Caco-2 (cell line): ENCODE measurements at regions not wholly inside any gene's neighbourhood (a gene's known extent, or its start where the extent isn't known, plus 50 kb on each side); places are given as distances from the start of the nearest gene placed in this dataset.

Experiments
- BruUV-seq: library from RNA; stranded (reverse); fragments of 400-500 nt; replicated peaks from 2 replicates; lab custom pipeline; 2021; lab: Mats Ljungman, UMichigan
- CTCF ChIA-PET: fragments of 300-600 bp; sonication (Branson Sonifier 250); formaldehyde crosslinking; loops from one replicate; lab custom pipeline; 2022; ENCODE audit warnings: antibody characterized with exemption; lab: Charles Lee
- POLR2A ChIA-PET: fragments of 300-600 bp; sonication (Branson Sonifier 250); formaldehyde crosslinking; loops from one replicate; lab custom pipeline; 2022; ENCODE audit warnings: antibody characterized with exemption; lab: Charles Lee
- DNase-seq, 2 experiments: peaks; one replicate each; pipeline versions ENCODE4 v3.0.0 to v3.0.0-alpha.2; 2020 to 2022
- H3K27me3 ChIP-seq: replicated peaks from 2 replicates; pipeline ENCODE4 v1.6.0; 2011; ENCODE audit warnings: low read length; ENCODE audit not compliant: control insufficient read depth, insufficient read depth
- H3K36me3 ChIP-seq: 2 replicates; pipeline ENCODE4 v1.5.1; 2011; ENCODE audit warnings: low read length; ENCODE audit not compliant: control insufficient read depth, insufficient read depth
- H3K4me1 ChIP-seq: fragments of 250-450 bp; sonication (Bioruptor Pico); 2 replicates; pipeline ENCODE4 v1.5.1; 2020; ENCODE audit warnings: mild to moderate bottlenecking
- H3K4me3 ChIP-seq: 2 replicates; pipeline ENCODE4 v1.5.1; 2011; ENCODE audit warnings: low read depth, mild to moderate bottlenecking, control low read depth, low read length
- H3K9me3 ChIP-seq: fragments of 250-450 bp; sonication (Bioruptor Pico); 2 replicates; pipeline ENCODE4 v1.5.1; 2020; ENCODE audit warnings: mild to moderate bottlenecking, moderate library complexity
- H3K27ac Mint-ChIP-seq: one replicate; pipeline ENCODE4 v1.8.0; 2022; ENCODE audit warnings: mixed read lengths; ENCODE audit not compliant: unreplicated experiment
- H3K27me3 Mint-ChIP-seq: one replicate; pipeline ENCODE4 v1.8.0; 2022; ENCODE audit warnings: mixed read lengths; ENCODE audit not compliant: insufficient read depth, unreplicated experiment
- H3K36me3 Mint-ChIP-seq: one replicate; pipeline ENCODE4 v1.8.0; 2022; ENCODE audit warnings: mild to moderate bottlenecking, mixed read lengths; ENCODE audit not compliant: insufficient read depth, unreplicated experiment
- H3K4me1 Mint-ChIP-seq: one replicate; pipeline ENCODE4 v1.8.0; 2022; ENCODE audit warnings: low read depth, mixed read lengths; ENCODE audit not compliant: unreplicated experiment
- H3K4me3 Mint-ChIP-seq: one replicate; pipeline ENCODE4 v1.8.0; 2022; ENCODE audit warnings: mild to moderate bottlenecking, moderate library complexity, mixed read lengths; ENCODE audit not compliant: unreplicated experiment
- H3K9me3 Mint-ChIP-seq: one replicate; pipeline ENCODE4 v1.8.0; 2022; ENCODE audit warnings: mixed read lengths; ENCODE audit not compliant: unreplicated experiment
- intact Hi-C: fragments of 100-400 bp; cut with micrococcal nuclease; formaldehyde crosslinking; loops from one replicate; pipeline ENCODE4 v1.10.0; 2022; ENCODE audit not compliant: unreplicated experiment
- TF ChIP-seq, protein P1 (sequence below), 2 experiments: fragments of 200-600 bp in 1 of 2; IDR thresholded peaks; 1 replicate in 1 of 2; 2 replicates in 1 of 2; pipeline versions ENCODE4 v1.5.1 to v1.8.0; 2011 to 2022; ENCODE audit warnings: antibody characterized with exemption in 1 of 2, control low read depth in 1 of 2, inconsistent platforms in 1 of 2, low read depth in 1 of 2, low read length in 1 of 2, mild to moderate bottlenecking in 1 of 2, moderate library complexity in 1 of 2; ENCODE audit not compliant: insufficient read depth in 1 of 2, severe bottlenecking in 1 of 2, unreplicated experiment in 1 of 2

- no peaks in the 10 kb centered on the region for H3K27me3 ChIP-seq
- Mint-ChIP-seq H3K4me1 (no peaks in the 10 kb centered on the region), H3K4me3 (no peak overlapping the region), H3K9me3 (peaks cover 8% of the 10 kb centered on the region), H3K27me3 (peaks cover 14% of the 10 kb centered on the region), H3K36me3 (no peaks in the 10 kb centered on the region), H3K27ac (no peak overlapping the region)
- ChIA-PET CTCF (no interaction called here), POLR2A (no interaction called here)
- TF ChIP-seq, protein P1, sequence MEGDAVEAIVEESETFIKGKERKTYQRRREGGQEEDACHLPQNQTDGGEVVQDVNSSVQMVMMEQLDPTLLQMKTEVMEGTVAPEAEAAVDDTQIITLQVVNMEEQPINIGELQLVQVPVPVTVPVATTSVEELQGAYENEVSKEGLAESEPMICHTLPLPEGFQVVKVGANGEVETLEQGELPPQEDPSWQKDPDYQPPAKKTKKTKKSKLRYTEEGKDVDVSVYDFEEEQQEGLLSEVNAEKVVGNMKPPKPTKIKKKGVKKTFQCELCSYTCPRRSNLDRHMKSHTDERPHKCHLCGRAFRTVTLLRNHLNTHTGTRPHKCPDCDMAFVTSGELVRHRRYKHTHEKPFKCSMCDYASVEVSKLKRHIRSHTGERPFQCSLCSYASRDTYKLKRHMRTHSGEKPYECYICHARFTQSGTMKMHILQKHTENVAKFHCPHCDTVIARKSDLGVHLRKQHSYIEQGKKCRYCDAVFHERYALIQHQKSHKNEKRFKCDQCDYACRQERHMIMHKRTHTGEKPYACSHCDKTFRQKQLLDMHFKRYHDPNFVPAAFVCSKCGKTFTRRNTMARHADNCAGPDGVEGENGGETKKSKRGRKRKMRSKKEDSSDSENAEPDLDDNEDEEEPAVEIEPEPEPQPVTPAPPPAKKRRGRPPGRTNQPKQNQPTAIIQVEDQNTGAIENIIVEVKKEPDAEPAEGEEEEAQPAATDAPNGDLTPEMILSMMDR (IDR thresholded peaks at IDR 0.05; ENCODE audit: insufficient read depth in 1 of 2, low read depth in 1 of 2, low read length in 1 of 2, severe bottlenecking in 1 of 2, unreplicated experiment in 1 of 2): no peak
- DNase-seq: no peak
- intact Hi-C loops: no loop called here
- BruUV-seq: no TSS peak
- no peaks in the 10 kb centered on the region for H3K36me3 ChIP-seq
- H3K4me3 ChIP-seq: no peak overlapping the region
- H3K9me3 ChIP-seq: no peaks in the 10 kb centered on the region
- H3K4me1 ChIP-seq: no peaks in the 10 kb centered on the region
Observed at GRCh38 chr2:239546541-239546940, 145.7 kb upstream of the HDAC4 start.

GRCh38 chr2:239545741-239546392, 145.0 kb upstream of the HDAC4 start:
- H3K27me3 ChIP-seq: no peaks in the 10 kb centered on the region
- H3K9me3 ChIP-seq: no peaks in the 10 kb centered on the region
- peaks cover 8% of the 10 kb centered on the region for H3K9me3 Mint-ChIP-seq
- H3K27ac Mint-ChIP-seq: no peak overlapping the region
- DNase-seq: no peak
- TF ChIP-seq, protein P1 (IDR thresholded peaks at IDR 0.05; ENCODE audit: insufficient read depth in 1 of 2, low read depth in 1 of 2, low read length in 1 of 2, severe bottlenecking in 1 of 2, unreplicated experiment in 1 of 2): no peak
- POLR2A ChIA-PET: no interaction called here
- BruUV-seq: no TSS peak
- H3K4me3 ChIP-seq: no peak overlapping the region
- peaks cover 14% of the 10 kb centered on the region for H3K27me3 Mint-ChIP-seq
- no peaks in the 10 kb centered on the region for H3K4me1 ChIP-seq
- H3K4me1 Mint-ChIP-seq: no peaks in the 10 kb centered on the region
- H3K4me3 Mint-ChIP-seq: no peak overlapping the region
- H3K36me3 Mint-ChIP-seq: no peaks in the 10 kb centered on the region
- H3K36me3 ChIP-seq: no peaks in the 10 kb centered on the region
- CTCF ChIA-PET: interaction anchor here (0.7 kb wide), 1 partner anchor 303 kb away, joined by 3 read pairs; no protein-coding TSS in a partner anchor
- intact Hi-C loops: no loop called here

DNA sequence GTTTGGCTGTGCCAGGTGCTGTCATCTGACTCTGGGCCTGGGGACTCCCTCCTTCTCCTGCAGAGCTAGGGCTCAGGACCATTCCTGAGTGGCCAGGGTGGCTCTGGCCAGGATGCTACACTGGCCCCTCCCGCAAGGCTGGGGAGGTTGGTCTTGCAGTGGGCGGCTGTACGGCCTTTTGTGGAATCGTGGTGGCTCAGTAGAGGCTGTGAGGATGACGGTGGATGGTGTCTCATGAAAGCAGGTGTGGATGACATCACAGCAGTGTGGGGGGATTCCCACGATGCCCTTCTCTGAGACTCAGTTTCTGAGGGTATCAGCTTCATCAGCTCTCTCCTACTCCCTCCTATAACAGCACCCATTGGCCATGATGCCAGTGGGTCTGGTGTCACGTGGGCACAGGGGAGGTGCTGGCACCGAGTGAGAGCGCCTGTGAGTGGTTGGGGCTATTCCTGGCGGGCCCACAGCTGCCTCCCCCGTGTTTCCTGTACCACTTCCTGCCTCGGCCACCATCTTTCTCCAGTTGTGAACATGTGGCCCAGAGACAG, 144.2 kb upstream of the HDAC4 start:
- CTCF ChIA-PET: no interaction called here
- no TSS peak for BruUV-seq
- Mint-ChIP-seq H3K4me3 (no peak overlapping the region), H3K9me3 (peaks cover 8% of the 10 kb centered on the region), H3K4me1 (no peaks in the 10 kb centered on the region), H3K27ac (no peak overlapping the region), H3K27me3 (peaks cover 14% of the 10 kb centered on the region), H3K36me3 (no peaks in the 10 kb centered on the region)
- no peak for DNase-seq
- Histone ChIP-seq H3K4me3 (no peak overlapping the region), H3K4me1 (no peaks in the 10 kb centered on the region), H3K9me3 (no peaks in the 10 kb centered on the region), H3K36me3 (no peaks in the 10 kb centered on the region), H3K27me3 (no peaks in the 10 kb centered on the region)
- intact Hi-C loops: no loop called here
- POLR2A ChIA-PET: no interaction called here
- TF ChIP-seq, protein P1 (IDR thresholded peaks at IDR 0.05; ENCODE audit: insufficient read depth in 1 of 2, low read depth in 1 of 2, low read length in 1 of 2, severe bottlenecking in 1 of 2, unreplicated experiment in 1 of 2): no peak
